ENCODE measurements at regions not wholly inside any gene's neighbourhood (a gene's known extent, or its start where the extent isn't known, plus 50 kb on each side); places are given as distances from the start of the nearest gene placed in this dataset.

- DNase-seq (ENCODE audit: insufficient read length, low spot score) (no peak), FAIRE-seq (no peak)
- TF ChIP-seq CTCF (IDR thresholded peaks at IDR 0.05; ENCODE audit: insufficient read depth, missing control alignments), result no peak
Observed at GRCh38 chr12:91778938-91779400, 366.7 kb downstream of the BTG1 start.

GRCh38 chr12:91778091-91778832 lies 367.4 kb downstream of the BTG1 start:
- DNase-seq (ENCODE audit: insufficient read length, low spot score), result no peak
- FAIRE-seq, result no peak
- no peak for TF ChIP-seq CTCF (IDR thresholded peaks at IDR 0.05; ENCODE audit: insufficient read depth, missing control alignments)

GRCh38 chr12:91777268-91777992 lies 368.2 kb downstream of the BTG1 start:
- no peak for FAIRE-seq
- no peak for TF ChIP-seq CTCF (IDR thresholded peaks at IDR 0.05; ENCODE audit: insufficient read depth, missing control alignments)
- no peak for DNase-seq (ENCODE audit: insufficient read length, low spot score)

- FAIRE-seq, result no peak
- DNase-seq (ENCODE audit: insufficient read length, low spot score), result no peak
- no peak for TF ChIP-seq CTCF (IDR thresholded peaks at IDR 0.05; ENCODE audit: insufficient read depth, missing control alignments)
Observed at GRCh38 chr12:91774434-91774921, 371.2 kb downstream of the BTG1 start.

- no peak for TF ChIP-seq CTCF (IDR thresholded peaks at IDR 0.05; ENCODE audit: insufficient read depth, missing control alignments)
- DNase-seq (ENCODE audit: insufficient read length, low spot score), result no peak
- no peak for FAIRE-seq
Observed at GRCh38 chr12:91773749-91774429, 371.8 kb downstream of the BTG1 start.

- FAIRE-seq, result no peak
- no peak for TF ChIP-seq CTCF (IDR thresholded peaks at IDR 0.05; ENCODE audit: insufficient read depth, missing control alignments)
- DNase-seq (ENCODE audit: insufficient read length, low spot score), result no peak
Observed at GRCh38 chr12:91772411-91772810, 373.2 kb downstream of the BTG1 start.

Measured in D721Med (cell line).